PFSK-1 (cell line): ENCODE measurements at regions not wholly inside any gene's neighbourhood (a gene's known extent, or its start where the extent isn't known, plus 50 kb on each side); places are given as distances from the start of the nearest gene placed in this dataset.

Source experiments
- FOXP2 ChIP-seq: optimal IDR thresholded peaks from 2 replicates; pipeline ENCODE3; 2011; ENCODE audit warnings: borderline replicate concordance, control low read depth, inconsistent platforms; ENCODE audit not compliant: insufficient read depth; ENCODE audit errors: extremely low read length, extremely low read depth
- POLR2AphosphoS5 ChIP-seq: IDR thresholded peaks from 2 replicates; pipeline ENCODE4 v1.6.1; 2012; ENCODE audit warnings: low read depth, mild to moderate bottlenecking, control low read depth, low read length, moderate library complexity
- TAF1 ChIP-seq: IDR thresholded peaks from 2 replicates; pipeline ENCODE4 v1.6.1; 2012; ENCODE audit warnings: low read length, control low read depth, borderline replicate concordance; ENCODE audit not compliant: insufficient read depth

GRCh38 chr3:191728186-191728585 is 267.2 kb downstream of the PYDC2 start:
- no peak for TF ChIP-seq TAF1
- no peak for TF ChIP-seq POLR2AphosphoS5
- TF ChIP-seq FOXP2, result no peak
